PC-3 (cell line): ENCODE measurements at regions not wholly inside any gene's neighbourhood (a gene's known extent, or its start where the extent isn't known, plus 50 kb on each side); places are given as distances from the start of the nearest gene placed in this dataset.

Experiments used
- ATAC-seq: fragments of 200-7000 bp; cut with Tn5 transposase; 2 replicates; pipeline ENCODE4 v1.9.1; 2020; ENCODE audit warnings: mild to moderate bottlenecking, moderate library complexity
- BruUV-seq: library from RNA; stranded (reverse); fragments of 400-500 nt; replicated peaks from 2 replicates; lab custom pipeline; 2021; lab: Mats Ljungman, UMichigan
- CTCF ChIA-PET: fragments of 300-600 bp; sonication (Branson Sonifier 250); formaldehyde crosslinking; loops from one replicate; lab custom pipeline; 2022; ENCODE audit warnings: antibody characterized with exemption; lab: Charles Lee
- POLR2A ChIA-PET: fragments of 300-600 bp; sonication (Branson Sonifier 250); formaldehyde crosslinking; loops from one replicate; lab custom pipeline; 2022; ENCODE audit warnings: antibody characterized with exemption; ENCODE audit not compliant: unreplicated experiment; lab: Charles Lee
- DNase-seq: peaks from one replicate; pipeline ENCODE4 v3.0.0-alpha.2; 2015
- H2AFZ ChIP-seq: fragments of 300-600 bp; sonication (generic); 2 replicates; pipeline ENCODE4 v1.6.0; 2016; ENCODE audit warnings: antibody characterized with exemption, low read length
- H3F3A ChIP-seq: fragments of 300-600 bp; sonication (generic); one replicate; pipeline ENCODE4 v1.6.0; 2017; ENCODE audit warnings: antibody characterized with exemption, low read length, control low read depth, mild to moderate bottlenecking; ENCODE audit not compliant: unreplicated experiment
- H3K27ac ChIP-seq: fragments of 300-600 bp; sonication (generic); 2 replicates; pipeline ENCODE4 v1.5.1; 2016; ENCODE audit warnings: mild to moderate bottlenecking, low read length
- H3K27me3 ChIP-seq: fragments of 300-600 bp; sonication (generic); 2 replicates; pipeline ENCODE4 v1.6.1; 2016; ENCODE audit warnings: low read length, mixed read lengths
- H3K36me3 ChIP-seq: fragments of 300-600 bp; sonication (generic); 2 replicates; pipeline ENCODE4 v1.6.1; 2016; ENCODE audit warnings: low read depth, mixed run types, low read length, mixed read lengths
- H3K4me1 ChIP-seq: fragments of 300-600 bp; sonication (generic); 2 replicates; pipeline ENCODE4 v1.5.1; 2016; ENCODE audit warnings: low read length; ENCODE audit not compliant: insufficient read depth
- H3K4me2 ChIP-seq: fragments of 300-600 bp; sonication (generic); 2 replicates; pipeline ENCODE4 v1.6.0; 2016; ENCODE audit warnings: low read length
- H3K4me3 ChIP-seq: fragments of 300-600 bp; sonication (generic); 2 replicates; pipeline ENCODE4 v1.5.1; 2016; ENCODE audit warnings: mild to moderate bottlenecking, low read length, mixed read lengths
- H3K79me2 ChIP-seq: fragments of 300-600 bp; sonication (generic); 2 replicates; pipeline ENCODE4 v1.6.1; 2017; ENCODE audit warnings: low read length, mixed read lengths
- H3K9ac ChIP-seq: fragments of 300-600 bp; sonication (generic); 2 replicates; pipeline ENCODE4 v1.6.0; 2016; ENCODE audit warnings: mild to moderate bottlenecking, low read length
- H3K9me2 ChIP-seq: fragments of 300-600 bp; sonication (generic); replicated peaks from 2 replicates; pipeline ENCODE4 v1.6.1; 2016; ENCODE audit warnings: mixed run types, low read length, mixed read lengths
- H3K9me3 ChIP-seq: fragments of 300-600 bp; sonication (generic); 2 replicates; pipeline ENCODE4 v1.6.1; 2016; ENCODE audit warnings: low read length, mixed read lengths
- H4K20me1 ChIP-seq: fragments of 300-600 bp; sonication (generic); 2 replicates; pipeline ENCODE4 v1.6.1; 2016; ENCODE audit warnings: low read length, mixed read lengths
- CTCF ChIP-seq: fragments of 300-600 bp; sonication (generic); conservative IDR thresholded peaks from 2 replicates; pipeline ENCODE4 v1.5.1; 2017; ENCODE audit warnings: antibody characterized with exemption, low read depth, mild to moderate bottlenecking, low read length
- EZH2 ChIP-seq: fragments of 300-600 bp; sonication (generic); IDR thresholded peaks from one replicate; pipeline ENCODE4 v1.6.1; 2017; ENCODE audit warnings: antibody characterized with exemption, mild to moderate bottlenecking, low read length; ENCODE audit not compliant: unreplicated experiment
- EZH2phosphoT487 ChIP-seq: fragments of 300-600 bp; sonication (generic); IDR thresholded peaks from 2 replicates; pipeline ENCODE4 v1.6.1; 2018; ENCODE audit warnings: mild to moderate bottlenecking, antibody characterized with exemption, low read length, borderline replicate concordance
- intact Hi-C: fragments of 100-400 bp; cut with micrococcal nuclease; formaldehyde crosslinking; loops from 2 replicates; pipeline ENCODE4 v1.9.0; 2023

GRCh38 chr14:87467578-87467977, 525.4 kb downstream of the GALC start:
- Histone ChIP-seq H3K79me2 (no peaks in the 10 kb centered on the region), H2AFZ (no peak overlapping the region), H3K27ac (no peak overlapping the region), H3F3A (no peaks in the 10 kb centered on the region), H3K9me2 (no peaks in the 10 kb centered on the region), H3K4me2 (no peak overlapping the region), H3K9me3 (no peaks in the 10 kb centered on the region; the same call in 1 of the 2 replicates), H3K9ac (no peak overlapping the region), H3K36me3 (no peaks in the 10 kb centered on the region), H3K27me3 (no peaks in the 10 kb centered on the region), H3K4me1 (no peaks in the 10 kb centered on the region), H4K20me1 (no peaks in the 10 kb centered on the region), H3K4me3 (no peak overlapping the region)
- intact Hi-C loops: no loop called here
- CTCF ChIA-PET: no interaction called here
- BruUV-seq: no TSS peak
- no peak for TF ChIP-seq EZH2phosphoT487
- TF ChIP-seq CTCF: no peak
- no peak for TF ChIP-seq EZH2
- DNase-seq: no peak
- no peak for ATAC-seq
- POLR2A ChIA-PET: no interaction called here

- BruUV-seq: no TSS peak
- intact Hi-C loops: no loop called here
- Histone ChIP-seq H3K27ac (no peak overlapping the region), H3K36me3 (no peaks in the 10 kb centered on the region), H3K79me2 (no peaks in the 10 kb centered on the region), H2AFZ (no peak overlapping the region), H3K4me3 (no peak overlapping the region), H3K27me3 (no peaks in the 10 kb centered on the region), H3K4me1 (no peaks in the 10 kb centered on the region), H3K9me3 (no peaks in the 10 kb centered on the region), H3K4me2 (no peak overlapping the region), H3F3A (no peaks in the 10 kb centered on the region), H4K20me1 (no peaks in the 10 kb centered on the region), H3K9me2 (no peaks in the 10 kb centered on the region), H3K9ac (no peak overlapping the region)
- ChIA-PET POLR2A (no interaction called here), CTCF (no interaction called here)
- no peak for TF ChIP-seq CTCF
- no peak for TF ChIP-seq EZH2
- TF ChIP-seq EZH2phosphoT487: no peak
- DNase-seq (no peak), ATAC-seq (no peak)
Measured at GRCh38 chr14:87465770-87466169, 527.2 kb downstream of the GALC start.

- Histone ChIP-seq H2AFZ (no peak overlapping the region), H3K4me2 (no peak overlapping the region), H3F3A (no peaks in the 10 kb centered on the region), H3K27me3 (no peaks in the 10 kb centered on the region), H3K79me2 (no peaks in the 10 kb centered on the region), H3K9me3 (no peaks in the 10 kb centered on the region), H3K36me3 (no peaks in the 10 kb centered on the region), H3K9ac (no peak overlapping the region), H3K9me2 (no peaks in the 10 kb centered on the region), H3K4me1 (no peaks in the 10 kb centered on the region), H3K4me3 (no peak overlapping the region), H4K20me1 (no peaks in the 10 kb centered on the region), H3K27ac (no peak overlapping the region)
- ATAC-seq (no peak), DNase-seq (no peak)
- TF ChIP-seq EZH2 (no peak), CTCF (no peak), EZH2phosphoT487 (no peak)
- ChIA-PET CTCF (no interaction called here), POLR2A (no interaction called here)
- no TSS peak for BruUV-seq
- intact Hi-C loops: no loop called here
Measured at GRCh38 chr14:87461704-87462103, 531.3 kb downstream of the GALC start.
